ENCODE measurements at regions not wholly inside any gene's neighbourhood (a gene's known extent, or its start where the extent isn't known, plus 50 kb on each side); places are given as distances from the start of the nearest gene placed in this dataset.
"Not testable (repeated sequence)": the region's sequence is repeated elsewhere in the genome, so short reads cannot be mapped to it uniquely, and the experiment has no call there.

DNA sequence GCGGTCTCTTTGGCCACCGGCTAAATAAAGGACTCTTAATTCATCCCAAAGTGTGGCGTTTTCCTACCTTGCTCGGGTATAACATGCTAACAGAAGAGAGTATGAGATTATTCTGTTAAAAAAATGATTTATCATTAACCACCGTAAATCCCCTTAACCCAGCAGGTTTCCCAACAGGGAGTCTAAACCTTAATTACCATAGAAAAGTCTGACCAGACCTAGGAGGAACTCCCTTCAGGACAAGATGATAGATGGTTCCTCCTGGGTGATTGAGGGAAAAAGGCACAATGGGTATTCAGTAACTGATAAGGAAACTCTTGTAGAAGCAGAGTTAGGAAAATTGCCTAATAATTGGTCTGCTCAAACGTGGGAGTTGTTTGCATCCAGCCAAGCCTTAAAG is 193.7 kb downstream of the ZNF737 start (continued):
- no peak for TF ChIP-seq ZNF16 (tag by site-specific recombination; IDR thresholded peaks at IDR 0.05; ENCODE audit: low read depth)
- TF ChIP-seq ZNF670 (tag by site-specific recombination; IDR thresholded peaks at IDR 0.05; ENCODE audit: low read depth), result no peak
- no peak for TF ChIP-seq ZNF843 (tag by site-specific recombination; IDR thresholded peaks at IDR 0.05)
- TF ChIP-seq, protein P1, sequence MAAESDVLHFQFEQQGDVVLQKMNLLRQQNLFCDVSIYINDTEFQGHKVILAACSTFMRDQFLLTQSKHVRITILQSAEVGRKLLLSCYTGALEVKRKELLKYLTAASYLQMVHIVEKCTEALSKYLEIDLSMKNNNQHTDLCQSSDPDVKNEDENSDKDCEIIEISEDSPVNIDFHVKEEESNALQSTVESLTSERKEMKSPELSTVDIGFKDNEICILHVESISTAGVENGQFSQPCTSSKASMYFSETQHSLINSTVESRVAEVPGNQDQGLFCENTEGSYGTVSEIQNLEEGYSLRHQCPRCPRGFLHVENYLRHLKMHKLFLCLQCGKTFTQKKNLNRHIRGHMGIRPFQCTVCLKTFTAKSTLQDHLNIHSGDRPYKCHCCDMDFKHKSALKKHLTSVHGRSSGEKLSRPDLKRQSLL (tag by site-specific recombination; IDR thresholded peaks at IDR 0.05), result no peak
- TF ChIP-seq, protein P2, sequence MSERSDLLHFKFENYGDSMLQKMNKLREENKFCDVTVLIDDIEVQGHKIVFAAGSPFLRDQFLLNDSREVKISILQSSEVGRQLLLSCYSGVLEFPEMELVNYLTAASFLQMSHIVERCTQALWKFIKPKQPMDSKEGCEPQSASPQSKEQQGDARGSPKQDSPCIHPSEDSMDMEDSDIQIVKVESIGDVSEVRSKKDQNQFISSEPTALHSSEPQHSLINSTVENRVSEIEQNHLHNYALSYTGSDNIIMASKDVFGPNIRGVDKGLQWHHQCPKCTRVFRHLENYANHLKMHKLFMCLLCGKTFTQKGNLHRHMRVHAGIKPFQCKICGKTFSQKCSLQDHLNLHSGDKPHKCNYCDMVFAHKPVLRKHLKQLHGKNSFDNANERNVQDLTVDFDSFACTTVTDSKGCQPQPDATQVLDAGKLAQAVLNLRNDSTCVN (tag by site-specific recombination; optimal IDR thresholded peaks at IDR 0.05), result no peak
- no peak for TF ChIP-seq BCL11B (tag by site-specific recombination; IDR thresholded peaks at IDR 0.05; ENCODE audit: low read depth)
- TF ChIP-seq ZNF544 (tag by site-specific recombination; IDR thresholded peaks at IDR 0.05), result no peak
- TF ChIP-seq ZNF302 (tag by site-specific recombination; IDR thresholded peaks at IDR 0.05; ENCODE audit: low read depth), result no peak
- no peak for TF ChIP-seq ZNF26 (tag by site-specific recombination; IDR thresholded peaks at IDR 0.05)
- no peak for TF ChIP-seq ZSCAN18 (tag by site-specific recombination; IDR thresholded peaks at IDR 0.05)
- TF ChIP-seq ZNF776 (tag by site-specific recombination; IDR thresholded peaks at IDR 0.05; ENCODE audit: borderline replicate concordance), result no peak
- no peak for TF ChIP-seq ZNF600 (tag by site-specific recombination; IDR thresholded peaks at IDR 0.05)
- no peak for TF ChIP-seq ZNF585B (tag by site-specific recombination; IDR thresholded peaks at IDR 0.05)
- no peak for TF ChIP-seq ZNF654 (tag by site-specific recombination; IDR thresholded peaks at IDR 0.05; ENCODE audit: low read depth)

GRCh38 chr19:20371304-20371703 is 194.3 kb downstream of the ZNF737 start:
- H3K4me1 ChIP-seq (ENCODE audit: control insufficient read depth, insufficient read depth, low read length); H3K4me3 ChIP-seq (ENCODE audit: low read depth, low read length); CTCF ChIA-PET; POLR2A ChIA-PET; H3K27ac ChIP-seq (ENCODE audit: extremely low read depth, low read depth, low read length); H3K9me3 ChIP-seq (ENCODE audit: control insufficient read depth, insufficient read depth, low read depth, low read length); H3K36me3 ChIP-seq (ENCODE audit: control insufficient read depth in 2 of 2, insufficient read depth in 1 of 2, low read length in 2 of 2): not testable (repeated sequence)

DNA sequence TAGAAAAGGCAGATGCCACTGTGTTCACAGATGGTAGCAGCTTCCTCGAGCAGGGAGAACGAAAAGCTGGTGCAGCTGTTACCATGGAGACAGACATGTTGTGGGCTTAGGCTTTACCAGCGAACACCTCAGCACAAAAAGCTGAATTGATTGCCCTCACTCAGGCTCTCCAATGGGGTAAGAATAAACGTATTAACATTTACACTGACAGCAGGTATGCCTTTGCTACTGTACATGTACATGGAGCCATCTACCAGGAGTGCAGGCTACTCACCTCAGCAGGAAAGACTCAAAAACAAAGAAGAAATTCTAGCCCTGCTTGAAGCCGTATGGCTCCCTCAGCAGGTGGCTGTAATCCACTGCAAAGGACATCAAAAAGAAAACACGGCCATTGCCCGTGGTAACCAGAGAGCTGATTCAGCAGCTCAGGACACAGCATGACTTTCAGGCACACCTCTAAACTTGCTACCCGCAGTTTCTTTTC is 197.7 kb downstream of the ZNF737 start:
- ChIA-PET CTCF (no interaction called here), POLR2A (no interaction called here)
- TF ChIP-seq ZNF48 (tag by site-specific recombination; IDR thresholded peaks at IDR 0.05), result no peak
- TF ChIP-seq, protein P1 (tag by site-specific recombination; IDR thresholded peaks at IDR 0.05), result no peak
- TF ChIP-seq, protein P3, sequence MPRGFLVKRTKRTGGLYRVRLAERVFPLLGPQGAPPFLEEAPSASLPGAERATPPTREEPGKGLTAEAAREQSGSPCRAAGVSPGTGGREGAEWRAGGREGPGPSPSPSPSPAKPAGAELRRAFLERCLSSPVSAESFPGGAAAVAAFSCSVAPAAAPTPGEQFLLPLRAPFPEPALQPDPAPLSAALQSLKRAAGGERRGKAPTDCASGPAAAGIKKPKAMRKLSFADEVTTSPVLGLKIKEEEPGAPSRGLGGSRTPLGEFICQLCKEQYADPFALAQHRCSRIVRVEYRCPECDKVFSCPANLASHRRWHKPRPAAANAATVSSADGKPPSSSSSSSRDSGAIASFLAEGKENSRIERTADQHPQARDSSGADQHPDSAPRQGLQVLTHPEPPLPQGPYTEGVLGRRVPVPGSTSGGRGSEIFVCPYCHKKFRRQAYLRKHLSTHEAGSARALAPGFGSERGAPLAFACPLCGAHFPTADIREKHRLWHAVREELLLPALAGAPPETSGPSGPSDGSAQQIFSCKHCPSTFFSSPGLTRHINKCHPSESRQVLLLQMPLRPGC (tag by site-specific recombination; IDR thresholded peaks at IDR 0.05), result no peak
- TF ChIP-seq ZNF404 (tag by site-specific recombination; IDR thresholded peaks at IDR 0.05), result no peak
- no peak for TF ChIP-seq BCL11B (tag by site-specific recombination; IDR thresholded peaks at IDR 0.05; ENCODE audit: low read depth)
- no peak for TF ChIP-seq ZSCAN4 (tag by site-specific recombination; IDR thresholded peaks at IDR 0.05)
- TF ChIP-seq ZNF549 (tag by site-specific recombination; IDR thresholded peaks at IDR 0.05), result no peak
- TF ChIP-seq HOXD13 (CRISPR knock-in tag; IDR thresholded peaks at IDR 0.05; ENCODE audit: borderline replicate concordance), result no peak
- Histone ChIP-seq H3K9me3 (ENCODE audit: control insufficient read depth, insufficient read depth, low read depth, low read length) (no peaks in the 10 kb centered on the region), H3K27ac (ENCODE audit: extremely low read depth, low read depth, low read length) (no peak overlapping the region), H3K4me3 (ENCODE audit: low read depth, low read length) (no peak overlapping the region), H3K36me3 (ENCODE audit: control insufficient read depth in 2 of 2, insufficient read depth in 1 of 2, low read length in 2 of 2) (no peaks in the 10 kb centered on the region), H3K4me1 (ENCODE audit: control insufficient read depth, insufficient read depth, low read length) (no peaks in the 10 kb centered on the region)

Measured in HEK293 (cell line).